CD14-positive monocyte (primary cell): ENCODE measurements at regions not wholly inside any gene's neighbourhood (a gene's known extent, or its start where the extent isn't known, plus 50 kb on each side); places are given as distances from the start of the nearest gene placed in this dataset.

Experiments used
- DNase-seq, 3 donors: peaks; one replicate each; pipeline ENCODE4 v3.0.0-alpha.2; 2011 to 2022
- H2AFZ ChIP-seq: 2 replicates; pipeline ENCODE4 v1.6.0; 2012; ENCODE audit warnings: mild to moderate bottlenecking, low read depth, low read length, inconsistent platforms; ENCODE audit not compliant: insufficient read depth, poor library complexity, severe bottlenecking
- H3K27ac ChIP-seq, 2 donors: 1 replicate in 1 of 2; 2 replicates in 1 of 2; pipeline ENCODE4 v1.5.1; 2012 to 2013; ENCODE audit warnings: low read length in 2 of 2, control low read depth in 1 of 2, inconsistent platforms in 1 of 2, low read depth in 1 of 2, mild to moderate bottlenecking in 1 of 2
- H3K27me3 ChIP-seq, 2 donors: one replicate each; pipeline versions ENCODE4 v1.6.0 to v1.6.1; 2011 to 2013; ENCODE audit warnings: low read length in 2 of 2; ENCODE audit not compliant: control insufficient read depth in 2 of 2, insufficient read depth in 2 of 2
- H3K36me3 ChIP-seq, 2 donors: replicated peaks in 1 of 2; 1 replicate in 1 of 2; 2 replicates in 1 of 2; pipeline versions ENCODE4 v1.5.1 to v1.6.1; 2012 to 2013; ENCODE audit warnings: low read length in 2 of 2, control low read depth in 1 of 2, inconsistent platforms in 1 of 2, mild to moderate bottlenecking in 1 of 2; ENCODE audit not compliant: insufficient read depth in 2 of 2, control insufficient read depth in 1 of 2
- H3K4me1 ChIP-seq, 2 donors: 1 replicate in 1 of 2; 2 replicates in 1 of 2; pipeline versions ENCODE4 v1.5.1 to v1.6.1; 2012 to 2013; ENCODE audit warnings: low read length in 2 of 2, control low read depth in 1 of 2, inconsistent platforms in 1 of 2, mild to moderate bottlenecking in 1 of 2, moderate library complexity in 1 of 2; ENCODE audit not compliant: insufficient read depth in 2 of 2, control insufficient read depth in 1 of 2
- H3K4me2 ChIP-seq: replicated peaks from 2 replicates; pipeline ENCODE3; 2012; ENCODE audit warnings: low read length, moderate library complexity, mild to moderate bottlenecking; ENCODE audit not compliant: poor library complexity, severe bottlenecking; ENCODE audit errors: extremely low read depth
- H3K4me3 ChIP-seq, 3 experiments: fragments of 200-600 bp in 1 of 3; sonication (generic) in 1 of 3; replicated peaks in 1 of 3; 1 replicate in 2 of 3; 2 replicates in 1 of 3; pipeline ENCODE4 v1.5.1; 2011 to 2013; ENCODE audit warnings: low read length in 3 of 3, mild to moderate bottlenecking in 3 of 3, control low read depth in 2 of 3, low read depth in 2 of 3, inconsistent platforms in 1 of 3, moderate library complexity in 1 of 3
- H3K79me2 ChIP-seq: 2 replicates; pipeline ENCODE4 v1.6.0; 2012; ENCODE audit warnings: mild to moderate bottlenecking, control low read depth, inconsistent platforms, low read length, moderate library complexity; ENCODE audit not compliant: insufficient read depth
- H3K9ac ChIP-seq: 2 replicates; pipeline ENCODE4 v1.6.0; 2017; ENCODE audit warnings: low read length, mild to moderate bottlenecking; ENCODE audit not compliant: insufficient read depth, poor library complexity, severe bottlenecking
- H3K9me3 ChIP-seq, 2 donors: replicated peaks in 1 of 2; 1 replicate in 1 of 2; 2 replicates in 1 of 2; pipeline versions ENCODE4 v1.5.1 to v1.6.1; 2012 to 2013; ENCODE audit warnings: low read length in 2 of 2, control low read depth in 1 of 2; ENCODE audit not compliant: control insufficient read depth in 1 of 2, insufficient read depth in 1 of 2
- H4K20me1 ChIP-seq: 2 replicates; pipeline ENCODE4 v1.6.0; 2012; ENCODE audit warnings: mild to moderate bottlenecking, low read length, control low read depth, moderate library complexity; ENCODE audit not compliant: insufficient read depth
- H3K27ac Mint-ChIP-seq, 7 donors: one replicate each; pipeline ENCODE4 v1.8.0; 2020; ENCODE audit warnings: mild to moderate bottlenecking in 7 of 7, mixed read lengths in 7 of 7, moderate library complexity in 6 of 7, inconsistent platforms in 2 of 7
- H3K27me3 Mint-ChIP-seq, 3 donors: one replicate each; pipeline ENCODE4 v1.8.0; 2021 to 2022; ENCODE audit warnings: low read depth in 3 of 3, mild to moderate bottlenecking in 3 of 3, mixed read lengths in 3 of 3, moderate library complexity in 3 of 3, inconsistent platforms in 1 of 3
- H3K36me3 Mint-ChIP-seq, 2 donors: one replicate each; pipeline ENCODE4 v1.8.0; 2020; ENCODE audit warnings: mixed read lengths in 2 of 2, inconsistent platforms in 1 of 2, mild to moderate bottlenecking in 1 of 2
- H3K4me1 Mint-ChIP-seq: one replicate; pipeline ENCODE4 v1.8.0; 2020; ENCODE audit warnings: mild to moderate bottlenecking, mixed read lengths
- H3K4me3 Mint-ChIP-seq, 2 donors: one replicate each; pipeline ENCODE4 v1.8.0; 2020; ENCODE audit warnings: mild to moderate bottlenecking in 2 of 2, mixed read lengths in 2 of 2, moderate library complexity in 1 of 2
- H3K9me3 Mint-ChIP-seq, 7 donors: one replicate each; pipeline ENCODE4 v1.8.0; 2020 to 2022; ENCODE audit warnings: mixed read lengths in 7 of 7, mild to moderate bottlenecking in 6 of 7, moderate library complexity in 6 of 7, inconsistent platforms in 2 of 7
- CTCF ChIP-seq: fragments of 200-600 bp; IDR thresholded peaks from one replicate; pipeline ENCODE4 v1.8.0; 2022; ENCODE audit warnings: antibody characterized with exemption, mild to moderate bottlenecking
- WGBS: methylation state at CpG from one replicate; pipeline ENCODE4 v1.1.5; 2013; ENCODE audit warnings: missing lambda C conversion rate; ENCODE audit not compliant: insufficient coverage; 5-methylcytosine and 5-hydroxymethylcytosine counted together
- intact Hi-C, 2 donors: fragments of 100-400 bp; cut with micrococcal nuclease; formaldehyde crosslinking; loops; one replicate each; pipeline versions ENCODE4 v1.15.0 to v1.15.1; 2023

DNA sequence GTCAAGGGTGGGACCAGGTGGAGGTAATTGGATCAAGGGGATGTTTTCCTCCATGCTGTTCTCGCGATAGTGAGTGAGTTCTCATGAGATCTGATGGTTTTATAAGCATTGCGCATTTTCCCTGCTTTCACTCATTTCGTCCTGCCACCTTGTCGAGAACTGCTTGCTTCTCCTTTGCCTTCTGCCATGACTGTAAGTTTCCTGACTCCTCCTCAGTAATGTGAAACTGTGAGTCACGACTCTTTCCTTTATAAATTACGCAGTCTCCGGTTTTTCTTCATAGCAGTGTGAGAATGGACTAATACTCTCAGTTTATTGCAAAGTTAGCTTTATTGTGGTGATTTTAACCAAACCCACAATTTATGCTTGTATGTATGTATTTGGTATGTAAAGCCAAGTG is 878.5 kb upstream of the ANO3 start:
- intact Hi-C loops, result no loop called here
- Histone ChIP-seq H3K79me2 (no peaks in the 10 kb centered on the region), H3K27me3 (no peaks in the 10 kb centered on the region), H2AFZ (no peak overlapping the region), H3K9ac (no peak overlapping the region), H3K4me1 (no peaks in the 10 kb centered on the region), H4K20me1 (no peaks in the 10 kb centered on the region), H3K27ac (no peak overlapping the region), H3K4me2 (no peak overlapping the region), H3K9me3 (peaks cover 0 to 3% of the 10 kb centered on the region in 2 donors), H3K36me3 (no peaks in the 10 kb centered on the region), H3K4me3 (no peak overlapping the region)
- Mint-ChIP-seq H3K4me1 (no peaks in the 10 kb centered on the region), H3K4me3 (no peak overlapping the region), H3K9me3 (peaks cover 0 to 5% (median 2%) of the 10 kb centered on the region in 7 donors), H3K27me3 (no peaks in the 10 kb centered on the region), H3K27ac (no peak overlapping the region), H3K36me3 (no peaks in the 10 kb centered on the region)
- TF ChIP-seq CTCF, result no peak
- WGBS, result 92% methylated on average over 5 of the region's 8 CpGs
- DNase-seq, result no peak

DNA sequence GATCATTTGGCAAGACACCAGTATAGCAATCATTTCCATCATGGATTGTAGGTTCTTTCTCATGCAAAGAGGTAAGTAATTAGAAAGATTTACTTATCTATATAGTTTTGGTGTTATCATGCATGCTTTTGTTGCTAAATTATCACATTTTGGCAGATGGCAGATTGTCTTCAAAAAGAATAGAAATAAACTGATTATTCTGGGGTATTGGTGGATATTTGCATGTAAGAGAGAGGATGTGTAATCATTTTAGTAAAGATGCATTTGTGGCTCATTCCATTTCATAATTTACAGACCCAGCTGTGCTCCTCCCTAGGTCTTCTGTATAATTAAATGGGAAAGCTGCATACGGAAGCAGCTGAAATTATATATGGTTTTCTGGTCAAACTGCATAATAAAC is 875.7 kb upstream of the ANO3 start:
- no peaks in the 10 kb centered on the region for H3K4me1 ChIP-seq
- Mint-ChIP-seq H3K36me3 (no peaks in the 10 kb centered on the region), H3K27ac (no peak overlapping the region), H3K4me3 (no peak overlapping the region), H3K9me3 (peaks cover 0 to 5% (median 2%) of the 10 kb centered on the region in 7 donors), H3K27me3 (no peaks in the 10 kb centered on the region), H3K4me1 (no peaks in the 10 kb centered on the region)
- WGBS, result no CpG with 5 or more reads among the region's 1 CpG
- H2AFZ ChIP-seq, result no peak overlapping the region
- H3K27ac ChIP-seq, result no peak overlapping the region
- intact Hi-C loops, result no loop called here
- TF ChIP-seq CTCF, result no peak
- H3K36me3 ChIP-seq, result no peaks in the 10 kb centered on the region
- no peak for DNase-seq
- no peak overlapping the region for H3K9ac ChIP-seq
- no peaks in the 10 kb centered on the region for H4K20me1 ChIP-seq
- H3K4me2 ChIP-seq, result no peak overlapping the region
- no peaks in the 10 kb centered on the region for H3K27me3 ChIP-seq
- no peak overlapping the region for H3K4me3 ChIP-seq
- peaks cover 0 to 3% of the 10 kb centered on the region in 2 donors for H3K9me3 ChIP-seq
- no peaks in the 10 kb centered on the region for H3K79me2 ChIP-seq
